ENCODE measurements at regions not wholly inside any gene's neighbourhood (a gene's known extent, or its start where the extent isn't known, plus 50 kb on each side); places are given as distances from the start of the nearest gene placed in this dataset.

- DNase-seq = no peak
Measured at GRCh38 chr5:110038297-110038997, 348.7 kb downstream of the MAN2A1 start.

- no peak for DNase-seq
Measured at GRCh38 chr5:110040178-110040577, 350.5 kb downstream of the MAN2A1 start.

- no peak for DNase-seq
Measured at GRCh38 chr5:110043025-110043424, 353.3 kb downstream of the MAN2A1 start.

- DNase-seq = no peak
Measured at GRCh38 chr5:110045158-110045557, 355.4 kb downstream of the MAN2A1 start.

GRCh38 chr5:110048491-110048890 lies 358.8 kb downstream of the MAN2A1 start:
- no peak for DNase-seq

DNA sequence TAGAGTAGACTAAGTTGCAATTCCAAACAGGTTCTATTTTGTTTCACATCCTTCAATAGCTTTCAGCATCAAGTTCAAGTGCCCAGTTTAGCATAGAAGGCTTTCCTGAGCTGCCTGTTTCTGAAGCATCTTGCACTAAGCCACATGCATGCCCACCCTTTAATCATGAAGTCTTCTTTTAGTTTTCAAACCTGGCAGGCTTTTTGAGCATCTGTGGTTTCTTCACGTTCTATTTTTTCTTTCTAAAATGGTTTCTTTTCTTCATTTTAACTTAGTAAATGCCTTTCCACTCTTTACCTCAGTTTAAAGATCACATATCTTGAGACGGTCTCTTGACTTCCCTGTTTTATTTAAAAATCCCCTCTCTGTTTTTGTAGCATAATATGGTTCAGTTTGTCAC lies 360.1 kb downstream of the MAN2A1 start:
- no peak for DNase-seq

GRCh38 chr5:110050640-110051345 lies 361.1 kb downstream of the MAN2A1 start:
- DNase-seq = no peak

DNA sequence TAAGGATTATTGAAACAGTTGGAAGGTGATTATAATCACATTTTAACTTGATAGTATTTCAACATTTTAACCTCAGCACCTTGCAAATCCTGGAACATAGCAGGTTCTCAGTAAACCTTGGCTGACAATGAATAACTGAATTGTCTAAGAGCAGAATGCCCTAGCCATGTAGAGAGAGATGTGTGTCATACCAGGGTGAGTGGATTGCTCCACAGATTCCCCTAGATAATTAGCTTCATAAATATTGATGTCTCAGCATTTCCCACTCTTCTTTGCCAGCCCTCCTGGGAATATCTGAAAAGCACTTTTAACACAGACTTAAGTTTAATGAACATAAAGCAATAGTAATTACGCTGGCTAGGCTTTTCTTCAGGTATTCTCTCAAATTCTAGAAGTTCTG lies 363.5 kb downstream of the MAN2A1 start:
- no peak for DNase-seq

DNA sequence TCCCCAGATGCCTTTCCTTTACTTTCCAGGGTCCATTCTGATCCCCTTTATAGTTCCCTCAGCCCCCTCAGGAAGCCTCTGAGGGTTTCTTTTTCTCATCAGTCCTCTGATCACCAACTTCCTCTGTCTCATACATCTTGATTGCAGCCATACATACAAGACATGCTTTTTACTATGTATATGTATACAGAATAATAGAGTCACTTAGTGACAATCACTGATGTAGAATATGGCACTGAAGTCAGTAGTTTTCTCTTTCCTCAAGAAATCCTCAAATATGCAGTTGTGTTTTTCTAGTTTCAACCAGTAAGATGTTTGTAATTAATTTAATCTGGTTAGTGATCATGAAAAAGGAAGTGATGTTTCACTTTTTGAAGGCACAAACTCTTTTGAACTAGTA lies 364.1 kb downstream of the MAN2A1 start:
- DNase-seq = no peak

- no peak for DNase-seq
Measured at GRCh38 chr5:110054240-110054639, 364.5 kb downstream of the MAN2A1 start.

GRCh38 chr5:110055302-110055701 lies 365.6 kb downstream of the MAN2A1 start:
- DNase-seq = no peak

DNA sequence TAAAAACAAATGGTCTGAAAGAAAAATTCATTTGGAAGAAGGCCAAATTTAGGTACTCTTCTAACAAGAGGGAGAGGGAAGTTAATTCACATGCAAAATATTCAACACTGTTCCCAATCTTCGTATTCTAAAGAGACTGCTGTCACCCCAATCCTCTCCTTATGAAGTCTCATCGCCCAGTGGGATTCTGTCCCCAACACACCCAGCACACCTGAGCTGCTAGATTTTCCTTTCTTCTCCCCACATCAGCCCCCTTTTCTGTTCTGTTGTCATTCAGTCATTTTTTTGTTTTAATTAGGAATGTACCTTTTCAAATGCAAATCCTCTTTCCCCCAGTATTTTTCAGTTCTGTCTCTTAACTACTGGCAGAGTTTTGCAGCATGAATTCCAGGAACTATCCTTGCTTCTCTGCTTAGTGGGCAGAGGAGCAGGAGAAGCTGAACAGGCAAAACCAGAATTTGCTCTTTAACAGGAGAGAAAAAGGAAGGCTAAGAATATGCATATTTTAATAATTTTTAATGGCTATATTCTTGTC lies 366.9 kb downstream of the MAN2A1 start:
- DNase-seq = no peak

- no peak for DNase-seq
Measured at GRCh38 chr5:110058175-110058574, 368.4 kb downstream of the MAN2A1 start.

DNA sequence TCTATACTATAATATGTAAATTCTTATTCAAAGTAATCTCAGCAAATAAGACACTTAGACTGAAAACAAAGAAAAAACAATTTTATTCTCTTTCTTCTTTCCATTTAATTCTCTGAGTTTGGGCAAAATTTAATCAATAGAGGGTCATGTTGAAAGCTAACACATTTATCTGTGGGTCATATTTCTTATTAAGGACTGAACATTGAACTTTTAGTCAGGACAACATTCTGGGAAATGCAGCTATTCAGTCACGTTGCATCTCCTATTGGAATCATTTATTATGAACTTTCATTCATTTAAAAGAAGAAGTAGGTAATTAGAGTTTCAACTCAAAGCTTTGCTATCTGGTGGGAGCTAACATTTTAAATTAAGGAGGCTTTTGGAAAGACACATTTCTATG lies 372.5 kb downstream of the MAN2A1 start:
- DNase-seq = no peak

DNA sequence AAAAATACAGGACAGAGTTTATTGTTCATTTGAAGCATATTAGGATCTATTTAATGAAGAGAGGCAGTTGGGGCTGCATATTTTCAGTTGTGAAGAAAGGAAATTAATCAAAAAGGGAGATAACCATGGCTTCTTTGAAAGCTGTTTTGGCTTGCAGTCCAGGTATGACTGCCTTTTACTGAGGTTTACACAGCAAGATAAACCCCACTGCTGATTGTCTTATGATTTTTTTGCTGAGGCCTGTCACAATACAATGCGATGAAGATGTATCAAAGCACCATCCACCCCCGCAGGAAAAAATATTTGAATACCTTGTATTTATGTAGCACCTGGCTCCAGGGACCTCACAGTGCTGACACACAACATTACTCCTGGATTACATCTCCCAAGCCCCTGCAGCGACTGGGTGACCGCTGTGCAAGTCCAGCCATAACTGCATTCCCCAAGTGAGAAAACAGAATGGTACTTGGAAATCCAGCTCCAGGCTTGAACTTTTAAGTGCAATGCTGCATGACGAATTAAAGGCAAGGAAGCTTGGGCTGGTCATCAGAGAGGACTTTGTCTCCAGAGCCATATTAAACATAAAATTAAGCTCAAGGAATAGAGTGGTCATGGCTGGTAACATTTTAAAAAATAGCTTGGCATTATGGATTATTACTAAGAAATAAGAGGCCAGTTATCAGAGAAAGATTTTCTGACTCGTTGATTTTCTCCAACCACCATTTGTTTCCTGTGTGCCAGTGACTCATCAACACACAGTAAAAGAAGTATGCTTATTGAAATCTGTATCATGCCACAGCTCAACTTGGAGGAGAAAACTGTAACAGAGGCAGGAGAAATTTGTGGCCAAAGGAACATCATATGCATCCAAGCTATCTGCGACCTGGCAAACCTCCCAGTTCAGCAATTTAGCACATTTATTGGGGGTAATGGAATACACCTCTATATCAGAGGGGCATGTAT lies 374.2 kb downstream of the MAN2A1 start:
- DNase-seq = no peak

DNA sequence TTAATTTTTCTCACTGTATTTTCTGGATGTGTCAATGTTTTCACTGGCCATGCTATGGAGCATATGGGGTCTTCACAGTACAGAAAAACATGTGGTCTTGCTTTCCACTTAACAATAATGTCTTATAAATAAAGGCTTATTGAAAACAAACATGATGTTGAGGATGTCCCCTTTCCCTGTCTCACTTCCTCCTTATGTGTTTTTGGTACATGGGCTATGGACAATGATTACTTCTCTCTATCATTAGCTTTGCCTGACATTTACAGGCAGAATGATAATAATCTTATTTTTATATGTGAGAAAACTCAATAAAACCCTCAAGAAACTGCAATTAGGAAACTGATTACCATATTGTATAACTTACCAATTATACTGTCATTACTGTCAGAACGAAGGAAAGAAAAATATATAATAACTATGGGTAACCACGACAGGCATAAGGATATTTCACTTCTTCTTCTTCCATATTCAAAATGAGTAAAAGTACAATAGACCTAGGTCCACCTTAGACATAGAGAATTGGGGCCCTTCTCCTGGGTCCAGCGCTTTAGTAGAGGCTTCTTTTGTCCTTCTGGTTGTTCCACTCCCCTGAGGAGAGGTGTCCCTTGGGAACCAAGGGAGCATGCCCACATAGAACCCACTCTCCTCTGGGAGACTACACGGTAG lies 375.0 kb downstream of the MAN2A1 start:
- no peak for DNase-seq

- DNase-seq = no peak
Measured at GRCh38 chr5:110070836-110071235, 381.1 kb downstream of the MAN2A1 start.

DNA sequence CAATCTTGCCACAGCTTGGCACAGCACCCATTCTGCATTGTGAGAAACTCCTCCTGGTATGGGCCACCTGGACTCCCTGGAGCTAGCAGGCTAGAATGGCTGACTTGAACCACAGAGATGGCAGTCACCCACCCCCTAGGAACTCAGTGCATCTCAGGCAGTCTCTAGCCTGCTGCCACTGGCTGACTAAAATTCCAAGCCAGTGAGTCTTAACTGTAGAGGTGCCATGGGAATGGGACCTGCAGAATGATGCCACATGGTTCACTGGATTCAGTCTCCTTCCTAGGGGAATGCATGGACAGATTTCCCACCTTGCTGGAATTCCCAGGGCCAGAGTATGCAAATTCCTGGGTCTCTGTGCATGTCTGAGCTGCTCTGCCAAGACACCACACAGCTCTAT lies 382.9 kb downstream of the MAN2A1 start:
- DNase-seq = no peak

- no peak for DNase-seq
Measured at GRCh38 chr5:110073534-110073933, 383.8 kb downstream of the MAN2A1 start.

- DNase-seq = no peak
Measured at GRCh38 chr5:110075656-110076055, 385.9 kb downstream of the MAN2A1 start.

- DNase-seq = no peak
Measured at GRCh38 chr5:110077147-110077546, 387.4 kb downstream of the MAN2A1 start.

- no peak for DNase-seq
Measured at GRCh38 chr5:110082194-110082593, 392.5 kb downstream of the MAN2A1 start.

GRCh38 chr5:110082863-110083262 lies 393.1 kb downstream of the MAN2A1 start:
- DNase-seq = no peak
